ENCODE measurements at regions not wholly inside any gene's neighbourhood (a gene's known extent, or its start where the extent isn't known, plus 50 kb on each side); places are given as distances from the start of the nearest gene placed in this dataset.

DNA sequence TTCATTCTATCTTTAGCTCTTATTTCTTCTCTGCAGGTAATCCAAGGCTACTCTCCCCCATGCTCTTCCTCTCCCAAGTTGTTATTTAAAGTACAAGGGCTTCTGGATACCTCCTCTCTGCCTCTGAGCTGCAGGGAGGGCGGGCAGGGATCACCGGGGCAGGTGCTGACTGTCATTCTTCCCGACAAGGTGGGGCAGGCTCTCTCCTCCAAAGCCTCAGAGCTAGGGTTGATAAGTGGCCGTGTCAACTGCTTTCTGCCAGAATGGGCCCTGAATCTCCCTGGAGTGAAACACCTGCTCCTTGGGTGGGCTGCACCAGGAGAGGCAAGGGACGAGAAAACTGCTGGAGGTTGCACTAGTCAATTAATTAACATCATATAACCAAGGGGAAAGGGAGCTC is 250.3 kb downstream of the SLC4A3 start:
- TF ChIP-seq, protein P1, sequence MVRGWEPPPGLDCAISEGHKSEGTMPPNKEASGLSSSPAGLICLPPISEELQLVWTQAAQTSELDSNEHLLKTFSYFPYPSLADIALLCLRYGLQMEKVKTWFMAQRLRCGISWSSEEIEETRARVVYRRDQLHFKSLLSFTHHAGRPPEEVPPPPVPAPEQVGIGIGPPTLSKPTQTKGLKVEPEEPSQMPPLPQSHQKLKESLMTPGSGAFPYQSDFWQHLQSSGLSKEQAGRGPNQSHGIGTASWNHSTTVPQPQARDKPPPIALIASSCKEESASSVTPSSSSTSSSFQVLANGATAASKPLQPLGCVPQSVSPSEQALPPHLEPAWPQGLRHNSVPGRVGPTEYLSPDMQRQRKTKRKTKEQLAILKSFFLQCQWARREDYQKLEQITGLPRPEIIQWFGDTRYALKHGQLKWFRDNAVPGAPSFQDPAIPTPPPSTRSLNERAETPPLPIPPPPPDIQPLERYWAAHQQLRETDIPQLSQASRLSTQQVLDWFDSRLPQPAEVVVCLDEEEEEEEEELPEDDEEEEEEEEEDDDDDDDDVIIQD (CRISPR knock-in tag; IDR thresholded peaks at IDR 0.05; ENCODE audit: low read depth), result no peak
- TF ChIP-seq, protein P2, sequence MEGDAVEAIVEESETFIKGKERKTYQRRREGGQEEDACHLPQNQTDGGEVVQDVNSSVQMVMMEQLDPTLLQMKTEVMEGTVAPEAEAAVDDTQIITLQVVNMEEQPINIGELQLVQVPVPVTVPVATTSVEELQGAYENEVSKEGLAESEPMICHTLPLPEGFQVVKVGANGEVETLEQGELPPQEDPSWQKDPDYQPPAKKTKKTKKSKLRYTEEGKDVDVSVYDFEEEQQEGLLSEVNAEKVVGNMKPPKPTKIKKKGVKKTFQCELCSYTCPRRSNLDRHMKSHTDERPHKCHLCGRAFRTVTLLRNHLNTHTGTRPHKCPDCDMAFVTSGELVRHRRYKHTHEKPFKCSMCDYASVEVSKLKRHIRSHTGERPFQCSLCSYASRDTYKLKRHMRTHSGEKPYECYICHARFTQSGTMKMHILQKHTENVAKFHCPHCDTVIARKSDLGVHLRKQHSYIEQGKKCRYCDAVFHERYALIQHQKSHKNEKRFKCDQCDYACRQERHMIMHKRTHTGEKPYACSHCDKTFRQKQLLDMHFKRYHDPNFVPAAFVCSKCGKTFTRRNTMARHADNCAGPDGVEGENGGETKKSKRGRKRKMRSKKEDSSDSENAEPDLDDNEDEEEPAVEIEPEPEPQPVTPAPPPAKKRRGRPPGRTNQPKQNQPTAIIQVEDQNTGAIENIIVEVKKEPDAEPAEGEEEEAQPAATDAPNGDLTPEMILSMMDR (CRISPR knock-in tag; IDR thresholded peaks at IDR 0.05), result no peak
- no peak for TF ChIP-seq GATAD1 (CRISPR knock-in tag; IDR thresholded peaks at IDR 0.05)
- no peak for TF ChIP-seq JUNB (CRISPR knock-in tag; IDR thresholded peaks at IDR 0.05; ENCODE audit: borderline replicate concordance)
- TF ChIP-seq ZNF598 (CRISPR knock-in tag; IDR thresholded peaks at IDR 0.05; ENCODE audit: borderline replicate concordance), result no peak
- TF ChIP-seq EZH2 (conservative IDR thresholded peaks at IDR 0.05; ENCODE audit: low read depth, low read length), result no peak
- no peak for TF ChIP-seq RFX5 (IDR thresholded peaks at IDR 0.05; ENCODE audit: low read depth, low read length)
- TF ChIP-seq SAP130 (CRISPR knock-in tag; IDR thresholded peaks at IDR 0.05; ENCODE audit: low read depth), result no peak
- no peak for TF ChIP-seq TP53 (CRISPR knock-in tag; conservative IDR thresholded peaks at IDR 0.05)
- TF ChIP-seq POLR2A (IDR thresholded peaks at IDR 0.05; ENCODE audit: insufficient read depth in 1 of 2, low read depth in 2 of 2, low read length in 2 of 2), result no peak
